ENCODE measurements at regions not wholly inside any gene's neighbourhood (a gene's known extent, or its start where the extent isn't known, plus 50 kb on each side); places are given as distances from the start of the nearest gene placed in this dataset.

DNA sequence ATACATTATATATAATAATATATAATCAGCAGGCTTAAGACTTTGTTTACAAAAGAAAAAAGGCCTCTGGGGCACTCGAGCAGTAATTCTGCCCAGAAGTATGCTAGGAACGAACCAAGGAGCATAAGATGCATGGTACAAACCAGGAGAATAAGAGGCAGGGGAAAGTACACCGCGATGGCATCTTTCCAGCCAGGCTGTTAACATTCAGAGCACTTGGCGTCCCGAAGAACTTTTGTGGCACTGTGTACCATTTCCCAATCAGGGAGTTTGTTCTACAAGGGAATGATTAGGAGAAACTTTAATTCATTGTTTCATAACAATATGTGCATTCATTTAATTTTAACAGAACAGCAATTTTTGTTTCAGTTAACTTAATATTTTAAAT lies 125.1 kb downstream of the WT1 start:
- TF ChIP-seq FOXP2 (optimal IDR thresholded peaks at IDR 0.05; ENCODE audit: borderline replicate concordance, extremely low read depth, extremely low read length, insufficient read depth) (no peak), REST (IDR thresholded peaks at IDR 0.05; ENCODE audit: insufficient read depth in 1 of 2, low read depth in 2 of 2, low read length in 2 of 2) (no peak), TAF1 (IDR thresholded peaks at IDR 0.05; ENCODE audit: borderline replicate concordance, insufficient read depth, low read length) (no peak), POLR2AphosphoS5 (IDR thresholded peaks at IDR 0.05; ENCODE audit: low read depth, low read length) (no peak), SIN3A (IDR thresholded peaks at IDR 0.05; ENCODE audit: borderline replicate concordance, insufficient read depth, low read length) (no peak)

DNA sequence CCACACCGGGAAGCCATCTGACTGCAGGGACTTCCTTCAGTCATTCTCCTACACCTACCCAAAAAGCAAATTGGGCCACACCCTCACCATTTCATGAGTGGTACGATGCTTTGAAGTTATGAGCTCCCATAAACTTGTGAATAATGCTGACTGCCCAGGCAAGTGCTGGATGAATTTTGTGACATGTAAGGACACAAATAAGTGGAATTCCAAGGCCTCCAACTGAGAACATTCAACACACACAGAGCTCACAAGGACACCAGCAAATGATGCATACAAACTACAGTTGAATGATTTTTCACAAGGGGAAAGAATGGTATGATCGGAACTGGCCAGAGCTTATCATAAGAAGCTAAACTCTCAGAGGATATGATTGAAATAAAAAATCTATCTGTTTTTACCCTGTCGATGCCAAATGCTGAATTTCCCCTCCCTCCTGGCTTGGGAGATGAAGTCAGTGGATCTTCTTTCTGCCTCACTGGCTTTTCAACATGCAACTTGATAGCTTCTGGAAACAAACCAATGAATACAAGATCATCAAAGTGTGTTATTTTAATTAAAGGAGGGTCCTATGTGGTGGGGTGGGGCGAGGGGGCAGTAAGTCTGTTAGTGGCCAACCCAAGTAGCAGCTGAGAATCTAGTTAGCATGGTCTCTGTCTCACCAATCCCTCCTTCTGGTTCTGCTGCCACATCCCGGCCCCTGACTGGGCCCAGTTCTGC lies 123.8 kb downstream of the WT1 start:
- TF ChIP-seq POLR2AphosphoS5 (IDR thresholded peaks at IDR 0.05; ENCODE audit: low read depth, low read length) (no peak), REST (IDR thresholded peaks at IDR 0.05; ENCODE audit: insufficient read depth in 1 of 2, low read depth in 2 of 2, low read length in 2 of 2) (no peak), TAF1 (IDR thresholded peaks at IDR 0.05; ENCODE audit: borderline replicate concordance, insufficient read depth, low read length) (no peak), SIN3A (IDR thresholded peaks at IDR 0.05; ENCODE audit: borderline replicate concordance, insufficient read depth, low read length) (no peak), FOXP2 (optimal IDR thresholded peaks at IDR 0.05; ENCODE audit: borderline replicate concordance, extremely low read depth, extremely low read length, insufficient read depth) (no peak)

GRCh38 chr11:32312206-32312817 lies 123.0 kb downstream of the WT1 start:
- no peak for TF ChIP-seq TAF1 (IDR thresholded peaks at IDR 0.05; ENCODE audit: borderline replicate concordance, insufficient read depth, low read length)
- no peak for TF ChIP-seq REST (IDR thresholded peaks at IDR 0.05; ENCODE audit: insufficient read depth in 1 of 2, low read depth in 2 of 2, low read length in 2 of 2)
- no peak for TF ChIP-seq SIN3A (IDR thresholded peaks at IDR 0.05; ENCODE audit: borderline replicate concordance, insufficient read depth, low read length)
- no peak for TF ChIP-seq POLR2AphosphoS5 (IDR thresholded peaks at IDR 0.05; ENCODE audit: low read depth, low read length)
- TF ChIP-seq FOXP2 (optimal IDR thresholded peaks at IDR 0.05; ENCODE audit: borderline replicate concordance, extremely low read depth, extremely low read length, insufficient read depth), result no peak

DNA sequence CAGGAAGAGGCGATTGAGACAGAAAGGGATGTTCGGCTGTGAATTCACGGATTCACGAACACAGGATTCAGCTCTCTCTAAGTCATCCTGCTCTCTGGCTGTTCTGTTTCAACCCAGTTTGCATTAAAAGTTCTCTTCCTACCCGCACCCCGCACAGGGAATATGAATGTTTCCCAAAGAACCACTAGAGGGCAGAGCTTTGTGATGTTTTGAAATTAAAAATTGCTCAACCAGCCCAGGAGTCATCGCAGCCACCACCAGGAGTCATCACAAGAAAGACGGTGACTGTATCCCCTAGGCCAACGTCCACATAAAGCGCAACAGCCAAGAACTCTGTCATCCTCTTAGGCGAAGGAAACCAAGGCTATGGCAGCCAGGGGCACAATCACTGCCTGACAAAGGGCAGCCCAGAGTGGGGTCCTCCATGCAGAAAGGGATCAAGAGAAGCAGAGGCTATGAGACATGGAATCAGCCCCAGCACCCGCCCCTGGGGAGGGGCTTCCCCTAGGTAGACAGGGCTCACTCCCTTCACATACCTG lies 122.4 kb downstream of the WT1 start:
- TF ChIP-seq SIN3A (IDR thresholded peaks at IDR 0.05; ENCODE audit: borderline replicate concordance, insufficient read depth, low read length), result no peak
- no peak for TF ChIP-seq TAF1 (IDR thresholded peaks at IDR 0.05; ENCODE audit: borderline replicate concordance, insufficient read depth, low read length)
- TF ChIP-seq REST (IDR thresholded peaks at IDR 0.05; ENCODE audit: insufficient read depth in 1 of 2, low read depth in 2 of 2, low read length in 2 of 2), result no peak
- no peak for TF ChIP-seq FOXP2 (optimal IDR thresholded peaks at IDR 0.05; ENCODE audit: borderline replicate concordance, extremely low read depth, extremely low read length, insufficient read depth)
- no peak for TF ChIP-seq POLR2AphosphoS5 (IDR thresholded peaks at IDR 0.05; ENCODE audit: low read depth, low read length)

All from PFSK-1 (cell line).